Right cardiac atrium (tissue), 5 donors: ENCODE measurements at regions not wholly inside any gene's neighbourhood (a gene's known extent, or its start where the extent isn't known, plus 50 kb on each side); places are given as distances from the start of the nearest gene placed in this dataset.

ENCODE experiments used
- ATAC-seq, 2 donors: fragments of 200-7000 bp; cut with Tn5 transposase; one replicate each; pipeline versions ENCODE4 v1.8.0 to v1.9.1; 2020; ENCODE audit warnings: moderate library complexity in 2 of 2, mild to moderate bottlenecking in 1 of 2
- DNase-seq, 3 donors: peaks; one replicate each; pipeline ENCODE4 v3.0.0-alpha.2; 2020
- H3K27ac ChIP-seq: one replicate; pipeline ENCODE4 v1.5.1; 2013; ENCODE audit warnings: mild to moderate bottlenecking, low read length, control low read depth, moderate library complexity
- H3K27me3 ChIP-seq: one replicate; pipeline ENCODE4 v1.6.1; 2013; ENCODE audit not compliant: control insufficient read depth, insufficient read depth
- H3K4me1 ChIP-seq: one replicate; pipeline ENCODE4 v1.6.1; 2013; ENCODE audit warnings: low read length; ENCODE audit not compliant: control insufficient read depth, insufficient read depth
- H3K4me3 ChIP-seq: one replicate; pipeline ENCODE4 v1.5.1; 2013; ENCODE audit warnings: low read length, control low read depth
- H3K9me3 ChIP-seq: one replicate; pipeline ENCODE4 v1.6.1; 2013; ENCODE audit warnings: low read length; ENCODE audit not compliant: control insufficient read depth
- WGBS: extraction: QIAGEN DNeasy Blood & Tissue Kit; methylation state at CpG from one replicate; pipeline ENCODE4 v1.1.7; 2013; 5-methylcytosine and 5-hydroxymethylcytosine counted together
- intact Hi-C, 4 donors: fragments of 100-400 bp; cut with DNase I; formaldehyde crosslinking; loops; one replicate each; pipeline versions ENCODE4 v1.11.0 to v1.14.0; 2022 to 2023
- donor health status: healthy with polysubstance abuse.
- donor health status: DM: no; HTN: yes; CAD: no.
- donor health status: DM: no; HTN: no; CAD: no.
- donor health status: DM: no; HTN: yes; CAD: no; lungs with severe emphysema.
- donor health status: DM: yes; HTN: yes; CAD: no.

DNA sequence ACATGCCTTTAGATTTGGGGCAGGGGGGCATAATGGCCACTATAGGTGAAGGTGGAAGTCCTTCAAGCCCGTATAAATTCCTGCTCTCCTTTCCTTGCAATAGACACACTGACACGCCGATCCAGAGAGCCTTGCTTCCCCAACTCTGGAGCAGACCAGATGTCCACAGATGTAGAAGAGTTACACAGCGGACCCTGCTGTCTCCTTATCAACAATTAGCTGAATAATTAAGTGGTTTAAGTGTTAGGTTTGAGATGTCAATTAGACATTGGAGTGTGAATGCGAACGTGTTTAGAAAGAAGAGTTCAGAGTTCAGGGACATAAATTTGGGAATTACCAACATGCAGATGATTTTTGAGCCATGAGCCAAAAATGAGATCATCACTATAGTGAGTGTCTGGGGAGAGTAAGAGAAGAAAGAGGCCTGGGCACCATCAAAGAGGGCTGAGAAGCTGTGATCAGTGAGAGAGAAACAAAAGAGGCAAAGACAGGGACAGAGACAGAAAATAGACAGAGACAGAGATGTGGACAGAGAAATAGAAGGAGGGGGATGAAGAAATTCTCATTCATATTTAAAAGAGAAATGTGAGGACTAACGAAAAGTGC is 734.4 kb upstream of the ADAMTS16 start:
- DNase-seq, result no peak

DNA sequence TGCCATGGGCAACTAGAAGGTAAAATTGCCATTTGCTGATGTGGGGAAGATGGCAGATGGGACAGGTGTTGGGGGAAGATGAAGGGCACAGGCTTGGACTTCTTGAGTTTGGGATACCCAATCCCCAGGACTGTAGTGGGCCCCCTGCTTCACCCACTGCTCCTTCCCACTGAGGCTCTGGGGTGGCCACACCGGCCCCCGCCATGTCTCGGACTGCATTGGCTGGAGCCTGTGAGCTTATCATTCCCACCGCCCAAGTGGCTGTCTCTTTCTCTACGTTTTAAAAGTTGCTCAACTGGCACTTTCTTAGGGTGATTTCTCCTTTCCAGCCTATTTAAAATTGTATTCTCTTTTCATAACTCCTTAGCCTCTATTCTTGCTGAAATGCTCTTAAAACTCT is 730.0 kb upstream of the ADAMTS16 start:
- ATAC-seq, result no peak
- 83% methylated on average over 5 of the region's 5 CpGs for WGBS
- no peaks in the 10 kb centered on the region for H3K9me3 ChIP-seq
- H3K4me1 ChIP-seq, result no peaks in the 10 kb centered on the region
- intact Hi-C loops, result no loop called here
- no peak overlapping the region for H3K4me3 ChIP-seq
- no peaks in the 10 kb centered on the region for H3K27me3 ChIP-seq
- H3K27ac ChIP-seq, result no peak overlapping the region
- DNase-seq, result no peak

More for the DNA sequence above, 734.4 kb upstream of the ADAMTS16 start:
- H3K27me3 ChIP-seq, result no peaks in the 10 kb centered on the region
- ATAC-seq, result no peak
- H3K4me1 ChIP-seq, result no peaks in the 10 kb centered on the region
- no peak overlapping the region for H3K27ac ChIP-seq
- H3K9me3 ChIP-seq, result peaks cover 1% of the 10 kb centered on the region
- H3K4me3 ChIP-seq, result no peak overlapping the region
- intact Hi-C loops, result no loop called here
- 70% methylated on average over 7 of the region's 7 CpGs for WGBS

DNA sequence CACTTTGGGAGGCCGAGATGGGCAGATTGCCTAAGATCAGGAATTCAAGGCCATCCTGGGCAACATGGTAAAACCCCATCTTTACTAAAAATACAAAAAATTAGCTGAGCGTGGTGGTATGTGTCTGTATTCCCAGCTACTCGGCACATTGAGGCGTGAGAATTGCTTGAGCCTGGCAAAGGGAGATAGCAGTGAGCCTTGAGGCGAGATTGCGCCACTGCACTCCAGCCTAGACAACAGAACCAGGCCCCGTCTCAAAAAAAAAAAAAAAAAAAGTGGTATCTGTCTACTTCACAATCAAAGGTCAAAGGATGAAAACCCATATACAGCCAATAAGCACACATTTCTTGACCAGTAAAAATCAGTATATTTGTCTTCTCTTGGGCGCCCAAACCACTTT is 728.5 kb upstream of the ADAMTS16 start:
- DNase-seq, result no peak
- intact Hi-C loops, result no loop called here

DNA sequence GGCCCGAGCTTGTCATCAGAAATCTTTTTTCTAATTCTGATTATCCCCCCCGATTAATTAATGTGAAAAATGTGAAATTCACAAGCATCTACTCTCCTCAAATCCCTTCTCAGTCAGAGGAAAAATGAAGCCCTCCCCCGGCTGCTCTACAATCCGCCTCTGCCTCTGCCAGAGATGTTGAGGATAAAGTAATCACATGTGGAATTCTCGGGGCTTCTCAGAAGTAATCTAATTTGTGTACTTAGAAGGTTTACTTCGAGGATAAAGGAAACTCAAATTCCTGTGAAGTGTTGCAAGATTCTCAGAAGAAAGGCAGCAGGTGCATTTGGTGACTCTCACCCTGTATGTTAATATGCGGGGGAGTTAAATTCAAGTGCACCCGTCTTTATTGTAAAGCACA is 726.1 kb upstream of the ADAMTS16 start:
- Histone ChIP-seq H3K27ac (no peak overlapping the region), H3K27me3 (no peaks in the 10 kb centered on the region), H3K4me1 (no peaks in the 10 kb centered on the region), H3K4me3 (no peak overlapping the region), H3K9me3 (peaks cover 2% of the 10 kb centered on the region)
- intact Hi-C loops, result no loop called here
- DNase-seq, result no peak
- ATAC-seq, result no peak
- WGBS, result 56% methylated on average over 8 of the region's 8 CpGs

More for the DNA sequence above, 728.5 kb upstream of the ADAMTS16 start:
- WGBS, result 62% methylated on average over 8 of the region's 8 CpGs
- Histone ChIP-seq H3K4me1 (no peaks in the 10 kb centered on the region), H3K27ac (no peak overlapping the region), H3K4me3 (no peak overlapping the region), H3K9me3 (no peaks in the 10 kb centered on the region), H3K27me3 (no peaks in the 10 kb centered on the region)
- no peak for ATAC-seq

DNA sequence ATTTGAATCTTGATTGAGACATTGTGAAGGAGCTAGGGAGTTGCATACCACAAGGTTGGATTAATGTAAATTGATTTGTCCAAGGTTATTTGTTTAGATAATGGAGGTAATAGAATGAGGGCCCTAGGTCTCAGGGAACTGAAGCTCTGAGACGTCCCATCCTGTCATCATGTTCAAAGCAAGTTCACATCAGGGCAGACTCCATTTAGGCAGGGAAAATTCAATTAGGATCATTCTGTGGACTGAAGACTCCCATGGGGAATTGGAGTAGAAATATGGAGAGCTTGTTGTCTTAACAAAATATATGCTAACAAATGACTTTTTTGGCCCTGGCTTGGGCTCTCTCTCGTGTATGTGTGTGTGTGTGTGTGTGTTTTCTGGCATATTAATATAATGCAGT is 722.0 kb upstream of the ADAMTS16 start:
- Histone ChIP-seq H3K27me3 (no peaks in the 10 kb centered on the region), H3K4me3 (no peak overlapping the region), H3K27ac (no peak overlapping the region), H3K4me1 (no peaks in the 10 kb centered on the region), H3K9me3 (peaks cover 5% of the 10 kb centered on the region)
- 23% methylated on average over 2 of the region's 2 CpGs for WGBS
- ATAC-seq, result no peak
- intact Hi-C loops, result no loop called here
- DNase-seq, result no peak

DNA sequence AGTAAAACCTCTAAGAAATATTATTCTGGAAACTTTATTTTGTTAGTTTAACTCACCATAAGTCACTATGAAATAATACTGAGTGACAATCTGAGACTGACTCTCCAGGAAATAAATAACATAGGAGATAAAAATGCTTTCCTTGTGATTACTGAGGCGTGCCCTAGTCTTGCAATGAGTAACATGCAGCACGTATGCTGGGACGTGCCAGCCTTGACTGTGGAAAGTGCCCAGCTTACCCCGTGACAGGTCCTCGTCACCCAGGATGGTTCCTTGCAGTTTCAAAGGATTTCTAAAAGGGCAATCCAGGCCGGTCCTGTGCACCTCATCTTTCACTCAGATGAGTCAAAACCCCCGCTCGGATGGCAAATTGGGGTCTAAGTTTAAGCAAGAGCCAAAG is 720.8 kb upstream of the ADAMTS16 start:
- no peaks in the 10 kb centered on the region for H3K4me1 ChIP-seq
- ATAC-seq, result no peak
- no peak for DNase-seq
- H3K4me3 ChIP-seq, result no peak overlapping the region
- 69% methylated on average over 8 of the region's 8 CpGs for WGBS
- intact Hi-C loops, result no loop called here
- H3K27me3 ChIP-seq, result no peaks in the 10 kb centered on the region
- H3K27ac ChIP-seq, result no peak overlapping the region
- H3K9me3 ChIP-seq, result peaks cover 6% of the 10 kb centered on the region

DNA sequence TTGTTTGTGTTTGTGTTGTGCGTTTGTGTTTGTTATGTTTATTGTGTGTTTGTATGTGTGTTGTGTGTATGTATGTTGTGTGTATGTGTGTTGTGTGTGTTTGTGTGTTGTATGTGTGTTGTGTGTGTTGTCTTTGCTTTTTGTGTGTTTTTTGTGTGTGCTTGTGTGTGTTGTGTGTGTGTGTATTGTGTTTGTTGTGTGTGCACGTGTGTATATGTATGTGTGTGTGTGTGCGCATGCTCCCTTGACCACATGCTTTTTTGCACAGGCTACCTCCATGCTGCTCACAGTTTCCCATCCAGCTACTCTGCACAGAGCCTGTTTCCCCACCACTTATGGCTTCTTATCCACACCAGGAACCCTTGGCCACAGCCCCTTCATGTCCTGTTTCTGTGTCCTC is 720.0 kb upstream of the ADAMTS16 start:
- no peak overlapping the region for H3K27ac ChIP-seq
- H3K4me1 ChIP-seq, result no peaks in the 10 kb centered on the region
- DNase-seq, result no peak
- peaks cover 6% of the 10 kb centered on the region for H3K9me3 ChIP-seq
- no peaks in the 10 kb centered on the region for H3K27me3 ChIP-seq
- 88% methylated on average over 3 of the region's 3 CpGs for WGBS
- no peak overlapping the region for H3K4me3 ChIP-seq
- no peak for ATAC-seq
- intact Hi-C loops, result no loop called here

DNA sequence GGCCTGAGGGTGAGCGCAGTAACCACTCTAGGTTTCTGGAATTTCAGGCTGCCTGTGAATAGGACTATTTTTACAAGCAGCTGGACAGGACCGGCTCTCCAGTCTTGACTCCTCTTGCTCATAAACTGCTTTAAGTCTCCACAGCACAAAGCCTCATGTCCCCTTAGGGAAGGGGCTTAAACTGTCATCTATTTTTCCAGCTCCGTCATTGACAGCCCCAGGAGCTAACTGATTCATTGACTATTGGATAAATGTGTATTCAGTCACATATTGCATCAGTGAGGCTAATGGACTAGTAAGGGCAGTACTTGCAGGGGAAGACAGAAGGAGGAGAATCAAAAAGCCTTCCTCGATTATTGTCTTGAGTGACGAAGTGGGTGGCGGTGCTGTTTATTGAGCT is 719.4 kb upstream of the ADAMTS16 start:
- Histone ChIP-seq H3K9me3 (peaks cover 7% of the 10 kb centered on the region), H3K4me3 (no peak overlapping the region), H3K27ac (no peak overlapping the region), H3K27me3 (no peaks in the 10 kb centered on the region), H3K4me1 (no peaks in the 10 kb centered on the region)
- no peak for ATAC-seq
- DNase-seq, result no peak
- 71% methylated on average over 6 of the region's 6 CpGs for WGBS
- intact Hi-C loops, result no loop called here

DNA sequence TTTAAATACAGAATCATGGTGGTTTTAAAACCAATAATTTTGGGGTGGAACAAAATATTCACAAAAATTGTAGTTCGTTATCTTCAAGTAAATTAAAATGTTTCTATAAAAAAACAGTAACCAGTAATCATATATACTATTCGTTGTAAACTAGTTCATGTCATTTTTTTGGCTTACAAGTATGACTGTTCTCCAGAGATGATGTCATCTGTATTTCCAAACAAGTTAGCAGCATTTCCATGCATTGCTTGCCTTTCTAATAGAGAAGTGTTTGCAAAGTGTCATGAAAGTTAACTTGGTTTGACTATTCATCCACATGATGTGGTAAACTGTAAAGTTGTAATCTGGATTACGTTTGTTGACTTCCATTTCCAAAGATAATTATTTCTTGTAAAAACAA is 717.9 kb upstream of the ADAMTS16 start:
- Histone ChIP-seq H3K27me3 (no peaks in the 10 kb centered on the region), H3K4me3 (no peak overlapping the region), H3K9me3 (peaks cover 8% of the 10 kb centered on the region), H3K4me1 (no peaks in the 10 kb centered on the region), H3K27ac (no peak overlapping the region)
- ATAC-seq, result no peak
- no peak for DNase-seq
- WGBS, result 41% methylated on average over 3 of the region's 3 CpGs
- intact Hi-C loops, result no loop called here

DNA sequence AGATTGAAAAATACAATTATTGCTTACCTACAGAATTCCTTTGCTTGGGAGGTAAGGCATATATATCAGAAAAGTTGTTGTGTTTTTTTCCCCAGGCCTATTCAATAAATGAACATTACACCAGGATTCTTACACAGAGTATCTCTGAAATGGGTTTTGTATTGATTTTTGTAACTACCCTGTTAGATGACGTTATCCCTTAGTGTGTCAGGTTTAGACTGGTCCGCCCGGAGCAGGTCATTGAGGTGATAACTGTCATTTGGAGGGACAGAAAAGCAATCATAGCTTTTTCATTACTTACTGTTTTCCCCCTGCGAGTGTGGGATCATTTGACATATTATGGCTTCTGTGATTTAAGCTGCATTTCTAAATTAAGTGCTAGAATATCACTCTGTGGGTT is 715.2 kb upstream of the ADAMTS16 start:
- no peak overlapping the region for H3K27ac ChIP-seq
- H3K9me3 ChIP-seq, result peaks cover 6% of the 10 kb centered on the region
- H3K4me1 ChIP-seq, result no peaks in the 10 kb centered on the region
- H3K4me3 ChIP-seq, result no peak overlapping the region
- WGBS, result 76% methylated on average over 4 of the region's 4 CpGs
- H3K27me3 ChIP-seq, result no peaks in the 10 kb centered on the region
- no peak for DNase-seq
- no peak for ATAC-seq
- intact Hi-C loops, result no loop called here

DNA sequence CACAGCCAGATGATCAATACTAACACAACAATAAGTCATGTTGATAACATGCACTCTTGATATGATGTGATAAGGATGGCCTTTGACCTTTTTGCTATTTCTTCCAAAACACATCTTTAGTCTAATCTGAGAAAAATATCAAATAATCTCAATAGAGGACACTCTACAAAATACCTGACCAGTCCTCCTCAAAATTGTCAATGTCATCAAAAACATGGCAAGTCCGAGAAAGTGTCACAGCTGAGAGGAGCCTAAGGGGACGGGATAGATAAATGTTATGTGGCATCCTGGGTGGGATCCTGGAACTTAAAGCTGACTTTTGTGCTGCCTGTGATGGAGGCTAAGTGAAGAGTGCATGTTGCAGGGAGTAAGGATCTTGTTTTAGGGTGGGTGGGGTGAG is 699.6 kb upstream of the ADAMTS16 start:
- intact Hi-C loops, result no loop called here
- 71% methylated on average over 2 of the region's 2 CpGs for WGBS
- DNase-seq, result no peak
- no peaks in the 10 kb centered on the region for H3K4me1 ChIP-seq
- no peak overlapping the region for H3K27ac ChIP-seq
- H3K9me3 ChIP-seq, result no peaks in the 10 kb centered on the region
- H3K27me3 ChIP-seq, result no peaks in the 10 kb centered on the region
- ATAC-seq, result no peak
- no peak overlapping the region for H3K4me3 ChIP-seq

DNA sequence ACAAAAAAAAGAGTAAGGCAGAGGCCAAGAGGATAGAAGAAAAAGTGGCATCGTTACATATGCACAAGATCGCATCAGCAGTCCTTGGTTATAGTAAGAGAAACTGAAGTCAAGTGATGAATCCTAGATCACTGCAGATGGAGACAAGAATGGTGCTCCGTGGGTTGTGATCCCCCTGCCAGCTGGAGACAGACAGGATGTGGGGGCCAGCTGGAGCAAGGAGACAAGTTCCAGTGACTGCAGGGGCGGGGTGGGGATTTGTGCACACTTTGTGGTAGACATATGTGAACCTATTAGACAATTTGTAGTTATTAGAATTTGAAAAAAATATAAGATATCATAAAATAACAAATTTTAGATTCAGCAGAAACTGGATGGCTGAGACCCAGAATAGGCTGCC is 697.9 kb upstream of the ADAMTS16 start:
- 75% methylated on average over 4 of the region's 4 CpGs for WGBS
- intact Hi-C loops, result no loop called here
- no peak for DNase-seq
- Histone ChIP-seq H3K9me3 (no peaks in the 10 kb centered on the region), H3K4me3 (no peak overlapping the region), H3K27me3 (no peaks in the 10 kb centered on the region), H3K4me1 (no peaks in the 10 kb centered on the region), H3K27ac (no peak overlapping the region)
- ATAC-seq, result no peak
